ENCODE measurements at regions not wholly inside any gene's neighbourhood (a gene's known extent, or its start where the extent isn't known, plus 50 kb on each side); places are given as distances from the start of the nearest gene placed in this dataset.

- no peak overlapping the region for H3K4me3 ChIP-seq (ENCODE audit: control insufficient read depth, low read depth, low read length)
- TF ChIP-seq, protein P1, sequence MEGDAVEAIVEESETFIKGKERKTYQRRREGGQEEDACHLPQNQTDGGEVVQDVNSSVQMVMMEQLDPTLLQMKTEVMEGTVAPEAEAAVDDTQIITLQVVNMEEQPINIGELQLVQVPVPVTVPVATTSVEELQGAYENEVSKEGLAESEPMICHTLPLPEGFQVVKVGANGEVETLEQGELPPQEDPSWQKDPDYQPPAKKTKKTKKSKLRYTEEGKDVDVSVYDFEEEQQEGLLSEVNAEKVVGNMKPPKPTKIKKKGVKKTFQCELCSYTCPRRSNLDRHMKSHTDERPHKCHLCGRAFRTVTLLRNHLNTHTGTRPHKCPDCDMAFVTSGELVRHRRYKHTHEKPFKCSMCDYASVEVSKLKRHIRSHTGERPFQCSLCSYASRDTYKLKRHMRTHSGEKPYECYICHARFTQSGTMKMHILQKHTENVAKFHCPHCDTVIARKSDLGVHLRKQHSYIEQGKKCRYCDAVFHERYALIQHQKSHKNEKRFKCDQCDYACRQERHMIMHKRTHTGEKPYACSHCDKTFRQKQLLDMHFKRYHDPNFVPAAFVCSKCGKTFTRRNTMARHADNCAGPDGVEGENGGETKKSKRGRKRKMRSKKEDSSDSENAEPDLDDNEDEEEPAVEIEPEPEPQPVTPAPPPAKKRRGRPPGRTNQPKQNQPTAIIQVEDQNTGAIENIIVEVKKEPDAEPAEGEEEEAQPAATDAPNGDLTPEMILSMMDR (conservative IDR thresholded peaks at IDR 0.05; ENCODE audit: control insufficient read depth, insufficient read depth, low read depth, low read length): no peak
- no peak for DNase-seq (ENCODE audit: low read depth)
Measured at GRCh38 chr12:82203086-82203485, 155.1 kb downstream of the CCDC59 start.

DNA sequence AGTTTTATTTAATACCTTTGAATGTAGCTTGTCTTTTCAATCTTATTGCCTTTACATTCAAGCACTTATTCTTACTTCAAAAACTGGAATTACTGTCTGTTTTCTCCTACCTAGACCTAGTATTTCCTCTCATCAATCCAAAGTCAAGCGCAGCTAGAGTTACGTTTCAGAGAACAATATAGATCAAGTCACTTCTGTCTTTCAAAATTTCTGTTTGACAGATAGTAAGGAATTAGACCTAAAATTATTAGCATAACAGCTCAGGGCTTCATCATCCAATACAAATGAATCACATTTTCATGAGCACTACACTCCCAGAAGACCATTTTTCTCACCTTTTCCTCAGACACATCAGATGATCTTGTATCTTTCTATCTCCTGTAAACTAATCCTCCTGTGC is 170.6 kb downstream of the CCDC59 start:
- no peak for DNase-seq (ENCODE audit: low read depth)
- no peak overlapping the region for H3K4me3 ChIP-seq (ENCODE audit: control insufficient read depth, low read depth, low read length)
- TF ChIP-seq, protein P1 (conservative IDR thresholded peaks at IDR 0.05; ENCODE audit: control insufficient read depth, insufficient read depth, low read depth, low read length): no peak

- DNase-seq (ENCODE audit: low read depth): no peak
- TF ChIP-seq, protein P1 (conservative IDR thresholded peaks at IDR 0.05; ENCODE audit: control insufficient read depth, insufficient read depth, low read depth, low read length): no peak
Measured at GRCh38 chr12:82187011-82187410, 171.2 kb downstream of the CCDC59 start.

GRCh38 chr12:82186282-82186681 is 171.9 kb downstream of the CCDC59 start:
- no peak overlapping the region for H3K4me3 ChIP-seq (ENCODE audit: control insufficient read depth, low read depth, low read length)
- no peak for DNase-seq (ENCODE audit: low read depth)
- TF ChIP-seq, protein P1 (conservative IDR thresholded peaks at IDR 0.05; ENCODE audit: control insufficient read depth, insufficient read depth, low read depth, low read length): no peak

More at GRCh38 chr12:82187011-82187410, 171.2 kb downstream of the CCDC59 start:
- no peak overlapping the region for H3K4me3 ChIP-seq (ENCODE audit: control insufficient read depth, low read depth, low read length)

GRCh38 chr12:82184844-82185243 is 173.3 kb downstream of the CCDC59 start:
- TF ChIP-seq, protein P1 (conservative IDR thresholded peaks at IDR 0.05; ENCODE audit: control insufficient read depth, insufficient read depth, low read depth, low read length): no peak
- H3K4me3 ChIP-seq (ENCODE audit: control insufficient read depth, low read depth, low read length): no peak overlapping the region
- DNase-seq (ENCODE audit: low read depth): no peak

DNA sequence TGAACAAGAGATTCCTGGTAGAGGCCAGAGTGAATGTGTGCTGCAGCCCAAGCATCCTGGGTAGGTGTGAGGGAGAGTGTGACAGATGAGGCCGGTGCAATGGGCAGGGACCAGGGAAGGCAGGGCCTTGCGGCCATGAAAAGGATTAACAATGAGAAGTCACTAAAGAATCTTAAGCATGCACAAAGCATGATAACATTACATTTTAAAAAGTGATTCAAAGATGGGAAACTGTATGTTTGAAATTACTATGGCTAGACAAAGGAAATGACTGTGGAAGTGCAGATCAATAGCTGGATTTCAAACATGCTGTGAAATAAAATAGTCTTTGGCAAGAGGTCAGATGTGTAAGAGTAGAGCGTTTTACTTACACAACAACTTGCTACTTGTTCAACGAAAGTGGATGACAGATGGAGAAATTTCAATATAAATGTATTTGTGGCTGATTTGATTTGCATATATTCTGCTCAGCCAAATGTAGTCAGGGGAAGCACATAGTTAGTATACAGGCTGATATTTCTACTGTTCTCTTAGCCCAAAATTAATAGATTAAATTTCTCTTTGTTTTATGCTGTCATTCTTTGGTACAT is 175.5 kb downstream of the CCDC59 start:
- TF ChIP-seq, protein P1 (conservative IDR thresholded peaks at IDR 0.05; ENCODE audit: control insufficient read depth, insufficient read depth, low read depth, low read length): no peak
- H3K4me3 ChIP-seq (ENCODE audit: control insufficient read depth, low read depth, low read length): no peak overlapping the region
- DNase-seq (ENCODE audit: low read depth): no peak
